Mesenchymal stem cell (in vitro differentiated cells and primary cell): ENCODE measurements at regions not wholly inside any gene's neighbourhood (a gene's known extent, or its start where the extent isn't known, plus 50 kb on each side); places are given as distances from the start of the nearest gene placed in this dataset.

Source experiments
- DNase-seq: peaks from one replicate; pipeline ENCODE4 v3.0.0-alpha.2; 2013
- H2AFZ ChIP-seq: one replicate; pipeline ENCODE4 v1.6.1; 2013; ENCODE audit warnings: low read depth, mild to moderate bottlenecking, control low read depth, inconsistent platforms, low read length, moderate library complexity
- H2AK5ac ChIP-seq: 2 replicates; pipeline ENCODE4 v1.6.1; 2013; ENCODE audit warnings: low read length, moderate library complexity, mild to moderate bottlenecking, inconsistent platforms; ENCODE audit not compliant: severe bottlenecking
- H2BK120ac ChIP-seq: one replicate; pipeline ENCODE4 v1.6.1; 2013; ENCODE audit warnings: low read depth, mild to moderate bottlenecking, inconsistent platforms, low read length, moderate library complexity
- H2BK12ac ChIP-seq, 2 experiments: one replicate each; pipeline ENCODE4 v1.6.1; 2013; ENCODE audit warnings: inconsistent platforms in 2 of 2, low read length in 2 of 2, mild to moderate bottlenecking in 2 of 2, moderate library complexity in 2 of 2, control low read depth in 1 of 2
- H2BK15ac ChIP-seq: one replicate; pipeline ENCODE4 v1.6.1; 2013; ENCODE audit warnings: mild to moderate bottlenecking, low read depth, inconsistent platforms; ENCODE audit not compliant: poor library complexity, severe bottlenecking
- H2BK5ac ChIP-seq: 2 replicates; pipeline ENCODE4 v1.6.1; 2013; ENCODE audit warnings: low read depth, mild to moderate bottlenecking, low read length, control low read depth, inconsistent platforms; ENCODE audit not compliant: poor library complexity, severe bottlenecking
- H3K14ac ChIP-seq, 2 experiments: one replicate each; pipeline ENCODE4 v1.6.1; 2013; ENCODE audit warnings: inconsistent platforms in 2 of 2, low read length in 2 of 2, control low read depth in 1 of 2, mild to moderate bottlenecking in 1 of 2, moderate library complexity in 1 of 2
- H3K18ac ChIP-seq, 2 experiments: one replicate each; pipeline ENCODE4 v1.6.1; 2013; ENCODE audit warnings: inconsistent platforms in 2 of 2, low read length in 2 of 2, control low read depth in 1 of 2, low read depth in 1 of 2, mild to moderate bottlenecking in 1 of 2
- H3K23ac ChIP-seq, 2 experiments: one replicate each; pipeline ENCODE4 v1.6.1; 2013; ENCODE audit warnings: inconsistent platforms in 2 of 2, low read length in 2 of 2, mild to moderate bottlenecking in 2 of 2, moderate library complexity in 2 of 2, control low read depth in 1 of 2
- H3K27ac ChIP-seq: 2 replicates; pipeline ENCODE4 v1.5.1; 2013; ENCODE audit warnings: mild to moderate bottlenecking, moderate library complexity, low read length, control low read depth, inconsistent platforms; ENCODE audit not compliant: poor library complexity, severe bottlenecking
- H3K27me3 ChIP-seq, 2 experiments: 2 replicates each; pipeline versions ENCODE4 v1.6.1 to v1.7.0; 2013; ENCODE audit warnings: low read length in 2 of 2, mild to moderate bottlenecking in 2 of 2, moderate library complexity in 2 of 2, control low read depth in 1 of 2, inconsistent platforms in 1 of 2; ENCODE audit not compliant: control insufficient read depth in 1 of 2, insufficient read depth in 1 of 2
- H3K36me3 ChIP-seq, 2 experiments: 2 replicates each; pipeline versions ENCODE4 v1.6.1 to v1.7.0; 2013; ENCODE audit warnings: low read length in 2 of 2, control low read depth in 1 of 2, inconsistent platforms in 1 of 2, low read depth in 1 of 2, mild to moderate bottlenecking in 1 of 2; ENCODE audit not compliant: insufficient read depth in 2 of 2, control insufficient read depth in 1 of 2
- H3K4ac ChIP-seq, 2 experiments: one replicate each; pipeline ENCODE4 v1.6.1; 2013; ENCODE audit warnings: inconsistent platforms in 2 of 2, low read length in 2 of 2, mild to moderate bottlenecking in 2 of 2, moderate library complexity in 2 of 2, control low read depth in 1 of 2, low read depth in 1 of 2
- H3K4me1 ChIP-seq: 2 replicates; pipeline ENCODE4 v1.6.1; 2013; ENCODE audit warnings: low read depth, low read length, control low read depth; ENCODE audit not compliant: control insufficient read depth, insufficient read depth
- H3K4me2 ChIP-seq: 2 replicates; pipeline ENCODE4 v1.6.1; 2013; ENCODE audit warnings: low read length, mild to moderate bottlenecking, inconsistent platforms; ENCODE audit not compliant: poor library complexity, severe bottlenecking
- H3K4me3 ChIP-seq, 2 experiments: 2 replicates each; pipeline versions ENCODE4 v1.5.1 to v1.7.0; 2013; ENCODE audit warnings: low read length in 2 of 2, mild to moderate bottlenecking in 2 of 2, control low read depth in 1 of 2, low read depth in 1 of 2; ENCODE audit not compliant: insufficient read depth in 1 of 2
- H3K79me1 ChIP-seq: replicated peaks from 2 replicates; pipeline ENCODE4 v1.6.1; 2013; ENCODE audit warnings: mild to moderate bottlenecking, control low read depth, low read length, inconsistent platforms; ENCODE audit not compliant: poor library complexity, severe bottlenecking
- H3K9ac ChIP-seq: 2 replicates; pipeline ENCODE4 v1.7.0; 2013; ENCODE audit warnings: mild to moderate bottlenecking, low read length, moderate library complexity
- H3K9me3 ChIP-seq: 2 replicates; pipeline ENCODE4 v1.7.0; 2013; ENCODE audit warnings: mild to moderate bottlenecking, low read length; ENCODE audit not compliant: control insufficient read depth
- H4K8ac ChIP-seq: one replicate; pipeline ENCODE4 v1.6.1; 2013; ENCODE audit warnings: inconsistent platforms, mild to moderate bottlenecking, low read length, moderate library complexity
- H4K91ac ChIP-seq: one replicate; pipeline ENCODE4 v1.6.1; 2013; ENCODE audit warnings: mild to moderate bottlenecking, low read length, inconsistent platforms
- WGBS: methylation state at CpG from one replicate; pipeline ENCODE4 v1.1.7; 2013; ENCODE audit warnings: mixed read lengths; 5-methylcytosine and 5-hydroxymethylcytosine counted together

DNA sequence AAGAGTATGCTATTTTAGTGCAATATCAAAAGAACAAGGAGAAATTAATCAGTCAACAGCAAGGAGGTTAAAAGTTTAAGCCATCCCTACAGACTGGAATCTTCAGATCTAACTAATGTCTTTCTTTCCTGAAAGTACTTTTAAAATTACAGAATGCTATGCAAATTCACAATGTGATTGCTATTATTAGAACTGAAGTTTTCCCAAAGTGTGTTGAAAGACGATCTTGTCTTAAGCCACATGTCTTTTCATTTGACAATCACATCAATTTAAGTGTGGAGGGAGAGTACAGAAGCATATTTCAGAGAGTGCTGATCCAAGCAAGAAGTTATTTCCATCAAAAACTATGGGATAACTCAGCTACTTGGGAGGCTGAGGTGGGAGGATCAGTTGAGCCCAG is 64.7 kb upstream of the TNIP3 start:
- peak; percentile 23 for DNase-seq
- no peak overlapping the region for H2BK120ac ChIP-seq
- no peak overlapping the region for H3K4ac ChIP-seq
- no peaks in the 10 kb centered on the region for H3K27me3 ChIP-seq
- no peak overlapping the region for H4K8ac ChIP-seq
- no peak overlapping the region for H3K4me3 ChIP-seq
- H2AFZ ChIP-seq: no peak overlapping the region
- H2BK12ac ChIP-seq: no peak overlapping the region
- H3K9ac ChIP-seq: no peak overlapping the region
- no peak overlapping the region for H4K91ac ChIP-seq
- no peak overlapping the region for H2BK15ac ChIP-seq
- H3K36me3 ChIP-seq: no peaks in the 10 kb centered on the region
- no CpG with 5 or more reads among the region's 1 CpG for WGBS
- H2AK5ac ChIP-seq: no peak overlapping the region
- H3K4me1 ChIP-seq: no peaks in the 10 kb centered on the region
- H3K79me1 ChIP-seq: no peaks in the 10 kb centered on the region
- H3K4me2 ChIP-seq: no peak overlapping the region
- no peak overlapping the region for H3K14ac ChIP-seq
- no peaks in the 10 kb centered on the region for H3K9me3 ChIP-seq
- H3K27ac ChIP-seq: no peak overlapping the region
- H2BK5ac ChIP-seq: no peak overlapping the region
- H3K23ac ChIP-seq: no peak overlapping the region
- H3K18ac ChIP-seq: no peak overlapping the region

DNA sequence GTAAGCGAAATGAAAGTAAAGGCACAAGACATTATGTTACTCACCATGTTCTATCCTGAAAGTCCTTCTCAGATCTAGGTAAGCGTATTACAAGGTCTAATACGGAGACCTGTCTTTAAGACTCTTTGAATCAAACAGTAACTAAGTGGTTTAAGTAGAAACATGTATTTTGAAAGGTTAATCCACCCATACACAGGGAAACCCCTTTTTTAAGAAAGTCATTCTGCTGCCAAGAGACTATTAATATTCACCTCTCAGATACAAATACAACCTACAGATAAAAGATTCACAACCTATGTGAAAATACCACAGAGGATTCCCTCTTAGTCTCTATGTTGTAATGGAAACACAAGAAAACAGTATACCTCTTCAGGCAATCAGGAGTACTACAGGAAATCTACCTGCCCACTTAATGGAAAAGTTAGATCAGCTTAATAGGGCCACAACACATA is 63.2 kb upstream of the TNIP3 start:
- H3K4ac ChIP-seq: no peak overlapping the region
- no peak overlapping the region for H3K14ac ChIP-seq
- no peaks in the 10 kb centered on the region for H3K9me3 ChIP-seq
- WGBS: 100% methylated on average over 1 of the region's 3 CpGs
- no peak overlapping the region for H4K91ac ChIP-seq
- no peaks in the 10 kb centered on the region for H3K36me3 ChIP-seq
- H2BK5ac ChIP-seq: no peak overlapping the region
- H2AK5ac ChIP-seq: no peak overlapping the region
- no peak overlapping the region for H3K4me2 ChIP-seq
- no peak overlapping the region for H3K9ac ChIP-seq
- H4K8ac ChIP-seq: no peak overlapping the region
- no peak overlapping the region for H2BK12ac ChIP-seq
- H2AFZ ChIP-seq: no peak overlapping the region
- no peak overlapping the region for H3K4me3 ChIP-seq
- H2BK120ac ChIP-seq: no peak overlapping the region
- no peak overlapping the region for H3K23ac ChIP-seq
- H2BK15ac ChIP-seq: no peak overlapping the region
- H3K18ac ChIP-seq: no peak overlapping the region
- H3K27me3 ChIP-seq: no peaks in the 10 kb centered on the region
- no peaks in the 10 kb centered on the region for H3K4me1 ChIP-seq
- no peak overlapping the region for H3K27ac ChIP-seq
- no peaks in the 10 kb centered on the region for H3K79me1 ChIP-seq
- DNase-seq: no peak

DNA sequence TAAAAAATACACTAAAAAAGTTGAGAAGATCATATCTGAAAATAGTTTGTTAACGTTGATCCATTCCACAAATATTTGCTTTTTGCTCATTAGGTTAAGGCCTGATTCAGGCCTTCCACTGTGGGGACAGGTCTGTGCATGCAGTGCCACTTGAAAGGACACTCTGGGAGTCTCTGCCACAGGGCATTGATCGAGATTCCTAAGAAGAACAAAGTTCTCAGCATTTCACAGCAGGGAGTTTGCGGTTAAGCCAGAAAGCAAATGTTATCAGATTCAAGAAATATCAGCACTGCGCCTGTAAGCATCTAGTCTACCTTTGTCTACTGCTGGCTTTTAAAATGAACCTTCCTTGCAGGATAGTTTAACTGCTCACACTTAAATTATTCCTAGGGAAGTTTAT is 62.2 kb upstream of the TNIP3 start:
- H2BK5ac ChIP-seq: no peak overlapping the region
- H2BK120ac ChIP-seq: no peak overlapping the region
- no peak overlapping the region for H2AK5ac ChIP-seq
- H4K91ac ChIP-seq: no peak overlapping the region
- no peak overlapping the region for H3K14ac ChIP-seq
- no peaks in the 10 kb centered on the region for H3K9me3 ChIP-seq
- no peaks in the 10 kb centered on the region for H3K79me1 ChIP-seq
- H3K4me1 ChIP-seq: no peaks in the 10 kb centered on the region
- no peaks in the 10 kb centered on the region for H3K27me3 ChIP-seq
- H2BK12ac ChIP-seq: no peak overlapping the region
- no peak overlapping the region for H3K4ac ChIP-seq
- no peaks in the 10 kb centered on the region for H3K36me3 ChIP-seq
- no peak for DNase-seq
- no peak overlapping the region for H2AFZ ChIP-seq
- H3K9ac ChIP-seq: no peak overlapping the region
- H3K4me2 ChIP-seq: no peak overlapping the region
- 87% methylated on average over 4 of the region's 4 CpGs for WGBS
- H3K23ac ChIP-seq: no peak overlapping the region
- no peak overlapping the region for H3K4me3 ChIP-seq
- H3K18ac ChIP-seq: peak overlapping the region in 1 of 2 experiments; percentile 62
- no peak overlapping the region for H4K8ac ChIP-seq
- no peak overlapping the region for H3K27ac ChIP-seq
- H2BK15ac ChIP-seq: no peak overlapping the region

DNA sequence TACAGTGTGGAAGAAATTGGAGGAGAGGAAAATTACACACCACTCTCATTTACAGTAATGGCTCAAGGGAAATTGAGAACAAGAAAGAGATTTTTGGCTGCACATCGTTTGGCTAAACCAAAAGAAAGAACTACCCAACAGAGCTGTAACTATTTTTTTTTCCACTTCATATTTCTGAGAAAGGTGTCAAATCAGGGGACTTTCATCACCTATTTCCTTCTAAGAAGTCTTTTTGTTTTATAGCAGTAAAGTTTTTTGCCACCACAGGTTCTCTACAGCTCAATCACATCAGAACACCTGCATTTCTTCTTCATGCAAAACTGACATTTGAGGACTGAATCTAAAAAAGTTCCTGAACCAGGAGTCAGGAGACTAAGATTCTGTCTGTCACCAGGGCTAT is 57.5 kb upstream of the TNIP3 start:
- no peak overlapping the region for H2BK120ac ChIP-seq
- no peaks in the 10 kb centered on the region for H3K9me3 ChIP-seq
- no peak overlapping the region for H2BK15ac ChIP-seq
- WGBS: 71% methylated on average over 1 of the region's 1 CpG
- H4K8ac ChIP-seq: no peak overlapping the region
- no peaks in the 10 kb centered on the region for H3K36me3 ChIP-seq
- H3K9ac ChIP-seq: no peak overlapping the region
- no peak overlapping the region for H3K27ac ChIP-seq
- H3K18ac ChIP-seq: no peak overlapping the region
- no peaks in the 10 kb centered on the region for H3K4me1 ChIP-seq
- H2AFZ ChIP-seq: no peak overlapping the region
- H3K4ac ChIP-seq: no peak overlapping the region
- no peak overlapping the region for H2BK5ac ChIP-seq
- H3K14ac ChIP-seq: no peak overlapping the region
- H3K23ac ChIP-seq: no peak overlapping the region
- no peak overlapping the region for H2AK5ac ChIP-seq
- H3K4me3 ChIP-seq: no peak overlapping the region
- H3K27me3 ChIP-seq: no peaks in the 10 kb centered on the region
- no peak for DNase-seq
- no peak overlapping the region for H4K91ac ChIP-seq
- H3K79me1 ChIP-seq: no peaks in the 10 kb centered on the region
- no peak overlapping the region for H2BK12ac ChIP-seq
- H3K4me2 ChIP-seq: no peak overlapping the region
